IPS DF 6.9 (cell line): ENCODE measurements at regions not wholly inside any gene's neighbourhood (a gene's known extent, or its start where the extent isn't known, plus 50 kb on each side); places are given as distances from the start of the nearest gene placed in this dataset.
"Not testable (repeated sequence)": the region's sequence is repeated elsewhere in the genome, so short reads cannot be mapped to it uniquely, and the experiment has no call there.

Experiments used
- DNase-seq: peaks from one replicate; pipeline ENCODE4 v3.0.0-alpha.2; 2013; ENCODE audit warnings: low read depth, low spot score
- H3K27ac ChIP-seq: one replicate; pipeline ENCODE4 v1.5.1; 2013; ENCODE audit warnings: low read length, control low read depth
- H3K27me3 ChIP-seq: 2 replicates; pipeline ENCODE4 v1.6.1; 2013; ENCODE audit warnings: mild to moderate bottlenecking, low read length; ENCODE audit not compliant: control insufficient read depth, insufficient read depth
- H3K36me3 ChIP-seq: 2 replicates; pipeline ENCODE4 v1.6.1; 2013; ENCODE audit warnings: low read length; ENCODE audit not compliant: control insufficient read depth, insufficient read depth
- H3K4me1 ChIP-seq: 2 replicates; pipeline ENCODE4 v1.6.1; 2013; ENCODE audit warnings: low read length; ENCODE audit not compliant: control insufficient read depth, insufficient read depth
- H3K4me3 ChIP-seq: 2 replicates; pipeline ENCODE4 v1.5.1; 2013; ENCODE audit warnings: mild to moderate bottlenecking, low read length
- H3K9me3 ChIP-seq: 2 replicates; pipeline ENCODE4 v1.6.1; 2013; ENCODE audit warnings: low read length, inconsistent platforms; ENCODE audit not compliant: control insufficient read depth, insufficient read depth
- WGBS: extraction: QIAGEN DNeasy Blood & Tissue Kit; methylation state at CpG from one replicate; pipeline ENCODE4 v1.1.7; 2013; ENCODE audit warnings: mixed read lengths, missing lambda C conversion rate; ENCODE audit not compliant: insufficient read length, insufficient coverage; 5-methylcytosine and 5-hydroxymethylcytosine counted together

DNA sequence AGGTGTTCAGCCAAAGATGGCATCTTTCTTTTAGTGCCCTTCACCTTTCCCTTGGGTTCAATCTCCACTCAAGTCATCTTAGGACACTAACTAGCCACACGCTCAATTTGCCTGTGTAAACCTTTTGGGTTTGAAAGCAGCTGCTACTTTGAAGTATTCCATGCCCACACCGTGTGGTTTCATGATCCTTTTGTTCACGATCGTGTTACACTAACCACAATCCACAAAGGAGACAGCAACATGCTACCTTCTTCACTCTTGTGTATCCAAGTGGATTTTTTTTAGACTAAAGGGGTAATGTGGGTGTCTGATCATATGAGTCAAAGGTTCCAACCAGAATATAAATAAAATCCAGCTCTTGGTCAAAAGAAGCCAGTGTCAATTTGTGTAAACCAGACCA lies 122.7 kb upstream of the FAR2 start:
- Histone ChIP-seq H3K27ac (no peak overlapping the region), H3K4me3 (no peak overlapping the region), H3K27me3 (no peaks in the 10 kb centered on the region), H3K36me3 (no peaks in the 10 kb centered on the region), H3K9me3 (no peaks in the 10 kb centered on the region), H3K4me1 (no peaks in the 10 kb centered on the region)
- no CpG with 5 or more reads among the region's 4 CpGs for WGBS
- no peak for DNase-seq

DNA sequence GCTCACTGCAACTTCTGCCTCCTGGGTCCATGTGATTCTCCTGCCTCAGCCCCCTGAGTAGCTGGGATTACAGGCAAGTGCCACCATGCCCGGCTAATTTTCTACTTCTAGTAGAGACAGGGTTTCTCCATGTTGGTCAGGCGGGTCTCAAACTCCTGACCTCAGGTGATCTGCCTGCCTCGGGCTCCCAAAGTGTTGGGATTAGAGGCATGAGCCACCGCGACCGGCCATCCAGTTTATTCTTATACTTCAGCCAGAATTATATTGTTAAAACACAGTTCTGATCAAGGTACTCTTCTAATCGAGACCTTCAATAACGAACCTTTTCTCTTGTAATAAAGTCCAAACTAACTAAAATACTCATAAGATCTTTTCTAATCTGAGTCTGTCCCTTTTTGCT lies 119.6 kb upstream of the FAR2 start:
- H3K4me3 ChIP-seq, H3K9me3 ChIP-seq, H3K36me3 ChIP-seq, DNase-seq, H3K27ac ChIP-seq, H3K27me3 ChIP-seq, H3K4me1 ChIP-seq: not testable (repeated sequence)
- WGBS = no CpG with 5 or more reads among the region's 8 CpGs

DNA sequence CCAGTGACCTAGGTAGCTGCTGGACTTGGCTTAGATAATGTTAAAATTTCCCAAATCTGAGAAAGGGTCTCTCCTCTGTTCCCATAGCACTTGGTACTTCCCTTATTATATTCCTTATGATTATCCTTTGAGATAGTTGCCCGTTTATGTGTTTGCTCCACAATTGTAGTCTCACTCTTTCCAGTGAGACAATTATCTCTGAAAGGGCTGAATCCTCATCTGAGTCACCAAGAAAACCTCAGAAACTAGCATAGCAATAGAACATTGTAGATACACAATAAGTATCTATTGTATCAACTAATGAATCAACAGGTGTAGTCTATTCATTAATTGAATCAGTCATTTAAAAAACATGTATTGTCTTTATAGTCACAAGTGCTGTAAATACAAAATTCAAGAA lies 119.1 kb upstream of the FAR2 start:
- Histone ChIP-seq H3K27ac (no peak overlapping the region), H3K36me3 (no peaks in the 10 kb centered on the region), H3K4me3 (no peak overlapping the region), H3K27me3 (no peaks in the 10 kb centered on the region), H3K9me3 (no peaks in the 10 kb centered on the region), H3K4me1 (no peaks in the 10 kb centered on the region)
- no CpG with 5 or more reads among the region's 1 CpG for WGBS
- no peak for DNase-seq

DNA sequence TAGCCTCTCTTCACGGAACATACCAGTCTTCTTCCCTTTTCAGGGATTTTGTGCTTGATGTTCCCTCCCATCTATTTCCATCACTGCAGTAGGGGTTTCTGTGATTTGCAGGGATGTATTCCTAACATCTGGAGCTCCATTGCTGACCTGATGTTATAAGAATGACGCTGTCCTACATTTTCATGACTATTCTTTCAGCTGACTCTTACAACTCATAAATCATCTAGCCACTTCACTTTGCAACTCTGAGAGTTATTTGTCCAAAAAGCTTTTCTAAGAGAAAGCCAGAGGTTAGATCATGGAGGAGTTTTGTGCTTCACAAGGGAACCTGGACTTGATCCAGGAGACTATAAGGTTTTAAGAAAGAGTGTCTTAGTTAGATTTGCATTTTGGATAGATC lies 116.6 kb upstream of the FAR2 start:
- no peaks in the 10 kb centered on the region for H3K36me3 ChIP-seq
- H3K4me3 ChIP-seq = no peak overlapping the region
- H3K27ac ChIP-seq = no peak overlapping the region
- DNase-seq = no peak
- H3K4me1 ChIP-seq = no peaks in the 10 kb centered on the region
- WGBS = no CpG with 5 or more reads among the region's 2 CpGs
- no peaks in the 10 kb centered on the region for H3K27me3 ChIP-seq
- no peaks in the 10 kb centered on the region for H3K9me3 ChIP-seq

DNA sequence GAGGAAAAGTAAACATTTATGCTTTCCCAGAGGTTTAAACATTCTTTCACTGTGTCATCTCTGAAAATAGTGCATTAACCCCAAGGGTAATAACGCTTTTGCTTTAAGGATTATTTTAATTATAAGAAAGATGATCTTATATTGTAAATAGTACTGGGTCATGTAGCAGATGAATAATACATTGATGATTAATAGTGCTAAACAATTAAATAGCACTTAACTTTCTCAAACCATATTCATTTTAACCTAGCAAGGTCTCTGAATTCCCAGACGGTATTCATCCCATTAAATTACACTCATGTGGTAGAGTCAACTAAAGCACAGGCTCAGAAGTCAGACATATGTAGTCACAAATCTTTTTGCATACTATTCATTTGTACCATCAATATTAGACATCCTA lies 115.6 kb upstream of the FAR2 start:
- H3K27ac ChIP-seq = no peak overlapping the region
- DNase-seq = no peak
- no peaks in the 10 kb centered on the region for H3K4me1 ChIP-seq
- no CpG with 5 or more reads among the region's 2 CpGs for WGBS
- no peaks in the 10 kb centered on the region for H3K27me3 ChIP-seq
- no peaks in the 10 kb centered on the region for H3K9me3 ChIP-seq
- no peaks in the 10 kb centered on the region for H3K36me3 ChIP-seq
- H3K4me3 ChIP-seq = no peak overlapping the region

DNA sequence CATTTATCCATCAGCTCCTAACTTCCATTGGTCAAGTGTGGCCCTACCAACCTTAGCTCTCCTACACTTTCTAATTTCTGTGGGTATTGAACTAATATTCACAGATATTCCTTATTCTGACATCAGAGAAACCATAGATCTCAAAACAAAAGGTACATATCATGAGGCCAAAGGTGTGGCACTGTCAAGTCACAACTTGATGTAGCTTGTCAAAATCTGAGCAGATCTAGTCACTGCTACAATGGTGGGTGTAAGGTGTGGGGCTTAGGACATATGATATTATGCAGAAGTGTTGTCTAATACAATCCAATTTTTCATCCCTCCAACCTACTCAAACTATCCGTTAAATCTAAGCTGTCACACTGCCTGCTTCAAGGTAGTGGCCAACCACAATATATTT lies 114.0 kb upstream of the FAR2 start:
- DNase-seq = no peak
- no peaks in the 10 kb centered on the region for H3K36me3 ChIP-seq
- H3K27ac ChIP-seq = no peak overlapping the region
- H3K4me3 ChIP-seq = no peak overlapping the region
- H3K4me1 ChIP-seq = no peaks in the 10 kb centered on the region
- H3K27me3 ChIP-seq = no peaks in the 10 kb centered on the region
- no CpG with 5 or more reads among the region's 1 CpG for WGBS
- H3K9me3 ChIP-seq = no peaks in the 10 kb centered on the region

DNA sequence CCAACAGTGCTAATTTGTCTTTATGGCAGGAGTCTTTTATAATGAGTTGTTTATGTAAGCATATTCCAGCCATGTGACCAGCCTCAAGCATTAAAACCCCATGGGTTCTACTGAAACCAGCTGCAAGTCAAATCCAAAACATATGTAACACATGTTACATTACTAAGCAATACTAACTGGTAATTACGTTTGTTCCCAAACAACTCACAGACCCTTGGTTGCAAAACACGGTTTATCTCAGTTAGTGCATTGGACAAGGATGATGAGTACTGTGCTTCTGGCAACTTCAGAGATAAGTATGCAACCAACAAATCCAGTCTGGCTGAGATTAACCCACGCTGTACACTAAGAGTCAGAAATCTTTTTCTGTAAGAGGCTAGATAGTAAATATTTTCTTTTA lies 110.1 kb upstream of the FAR2 start:
- Histone ChIP-seq H3K27me3 (no peaks in the 10 kb centered on the region), H3K4me1 (no peaks in the 10 kb centered on the region), H3K27ac (no peak overlapping the region), H3K9me3 (no peaks in the 10 kb centered on the region), H3K36me3 (no peaks in the 10 kb centered on the region), H3K4me3 (no peak overlapping the region)
- DNase-seq = no peak
- no CpG with 5 or more reads among the region's 3 CpGs for WGBS

DNA sequence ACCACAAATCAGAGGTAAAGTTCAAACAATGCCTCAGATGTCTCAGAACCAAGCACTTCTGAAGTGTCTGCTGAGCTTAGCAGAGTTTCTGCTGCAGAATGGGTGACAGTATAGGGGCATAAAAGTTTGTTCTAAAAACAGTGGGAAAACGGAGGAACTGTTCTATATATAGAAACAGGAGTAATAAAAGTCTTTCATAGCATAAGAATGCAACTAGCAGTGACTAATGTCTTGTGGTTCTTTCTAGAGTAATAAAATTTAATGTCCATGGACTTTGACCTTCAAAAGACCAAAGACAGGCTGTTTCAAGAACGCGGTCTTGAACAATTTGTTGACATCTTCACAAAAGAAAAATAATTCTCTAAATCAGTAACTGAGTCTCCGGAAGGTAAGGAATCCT lies 107.5 kb upstream of the FAR2 start:
- no CpG with 5 or more reads among the region's 4 CpGs for WGBS
- no peak for DNase-seq
- H3K27ac ChIP-seq = no peak overlapping the region

DNA sequence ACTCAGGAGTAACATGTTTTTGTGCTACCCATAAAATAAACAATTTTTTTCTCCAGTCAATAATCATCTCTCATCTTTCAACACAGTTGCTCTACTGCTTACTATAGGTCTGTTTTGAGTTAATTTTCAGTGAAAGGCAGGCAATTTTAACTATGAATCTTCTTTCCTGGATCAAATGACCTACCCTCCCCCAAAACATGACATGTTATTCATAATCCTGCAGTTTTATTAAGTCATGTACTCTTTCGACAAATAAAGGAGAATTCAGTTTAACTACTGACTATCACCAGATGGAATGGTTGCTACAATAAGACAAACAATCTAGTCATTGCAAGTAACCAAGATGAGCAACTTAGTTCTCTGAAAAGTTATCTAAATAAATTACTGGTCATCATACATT lies 106.0 kb upstream of the FAR2 start:
- Histone ChIP-seq H3K27me3 (no peaks in the 10 kb centered on the region), H3K4me1 (no peaks in the 10 kb centered on the region), H3K4me3 (no peak overlapping the region), H3K9me3 (no peaks in the 10 kb centered on the region), H3K36me3 (no peaks in the 10 kb centered on the region), H3K27ac (no peak overlapping the region)
- DNase-seq = no peak
- no CpG with 5 or more reads among the region's 1 CpG for WGBS

More for the DNA sequence above, 107.5 kb upstream of the FAR2 start:
- Histone ChIP-seq H3K4me3 (no peak overlapping the region), H3K36me3 (no peaks in the 10 kb centered on the region), H3K9me3 (no peaks in the 10 kb centered on the region), H3K27me3 (no peaks in the 10 kb centered on the region), H3K4me1 (no peaks in the 10 kb centered on the region)

DNA sequence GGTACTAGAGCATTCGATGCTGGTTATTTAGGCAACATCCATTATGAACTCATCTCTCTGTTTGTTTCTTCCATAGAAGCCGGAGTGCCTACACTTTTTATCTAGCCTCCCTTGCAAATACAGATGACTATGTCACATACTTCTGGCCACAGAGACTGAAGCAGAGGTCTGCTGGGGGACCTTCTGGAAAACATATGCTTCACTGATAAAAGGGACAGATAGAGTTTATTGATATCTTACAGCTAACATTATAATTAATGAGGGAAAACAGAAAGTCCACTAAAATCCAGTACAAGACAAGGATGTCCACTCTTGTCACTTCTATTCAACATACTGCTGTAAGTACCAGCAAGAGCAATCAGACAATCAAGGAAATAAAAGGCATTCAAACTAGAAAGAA lies 104.3 kb upstream of the FAR2 start:
- no peaks in the 10 kb centered on the region for H3K4me1 ChIP-seq
- H3K27me3 ChIP-seq = no peaks in the 10 kb centered on the region
- H3K36me3 ChIP-seq = no peaks in the 10 kb centered on the region
- no CpG with 5 or more reads among the region's 2 CpGs for WGBS
- no peak for DNase-seq
- no peak overlapping the region for H3K27ac ChIP-seq
- H3K9me3 ChIP-seq = no peaks in the 10 kb centered on the region
- no peak overlapping the region for H3K4me3 ChIP-seq

DNA sequence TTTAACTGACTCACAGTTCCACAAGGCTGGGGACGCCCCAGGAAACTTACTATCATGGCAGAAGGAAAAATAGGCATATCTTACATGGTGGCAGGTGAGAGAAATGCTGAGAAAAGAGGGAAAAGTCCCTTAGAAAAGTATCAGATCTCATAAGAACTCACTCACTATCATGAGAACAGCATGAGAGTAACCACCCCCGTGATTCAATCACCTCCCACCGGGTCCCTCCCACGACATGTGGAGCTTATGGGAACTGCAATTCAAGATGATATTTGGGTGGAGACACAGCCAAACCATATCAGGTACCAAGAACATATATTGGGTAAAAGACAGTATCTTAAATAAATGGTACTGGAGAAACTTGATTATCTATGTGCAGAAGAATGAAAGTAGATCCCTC lies 100.3 kb upstream of the FAR2 start:
- Histone ChIP-seq H3K36me3 (no peaks in the 10 kb centered on the region), H3K9me3 (no peaks in the 10 kb centered on the region), H3K4me3 (no peak overlapping the region), H3K27ac (no peak overlapping the region), H3K4me1 (no peaks in the 10 kb centered on the region), H3K27me3 (no peaks in the 10 kb centered on the region)
- no peak for DNase-seq
- no CpG with 5 or more reads among the region's 4 CpGs for WGBS
